ENCODE measurements at regions not wholly inside any gene's neighbourhood (a gene's known extent, or its start where the extent isn't known, plus 50 kb on each side); places are given as distances from the start of the nearest gene placed in this dataset.
A peak's percentile ranks its signal among the peaks of the same experiment; 100 is the strongest.
"Not testable (repeated sequence)": the region's sequence is repeated elsewhere in the genome, so short reads cannot be mapped to it uniquely, and the experiment has no call there.

- Histone ChIP-seq H4K20me1 (ENCODE audit: insufficient read depth, low read depth, low read length) (no peaks in the 10 kb centered on the region), H3K9me2 (replicated peaks; ENCODE audit: insufficient read depth, low read length) (no peaks in the 10 kb centered on the region), H2AFZ (ENCODE audit: low read length) (no peak overlapping the region), H3K9me3 (ENCODE audit: low read length) (no peaks in the 10 kb centered on the region), H3K4me2 (ENCODE audit: low read depth, low read length, poor library complexity, severe bottlenecking) (no peak overlapping the region), H3K27ac (ENCODE audit: low read length) (no peak overlapping the region), H3K9ac (ENCODE audit: low read length) (no peak overlapping the region), H3K36me3 (ENCODE audit: insufficient read depth, low read length) (no peaks in the 10 kb centered on the region), H3K79me2 (ENCODE audit: low read length) (no peaks in the 10 kb centered on the region), H3K27me3 (ENCODE audit: low read length) (no peaks in the 10 kb centered on the region), H3K4me1 (ENCODE audit: low read length) (peaks cover 13% of the 10 kb centered on the region), H3K4me3 (ENCODE audit: low read length) (no peak overlapping the region)
- DNase-seq, result no peak
Observed at GRCh38 chr11:21774212-21774611, 418.7 kb upstream of the ANO5 start.

- no peaks in the 10 kb centered on the region for H3K27me3 ChIP-seq (ENCODE audit: low read length)
- no peak overlapping the region for H3K9ac ChIP-seq (ENCODE audit: low read length)
- no peaks in the 10 kb centered on the region for H3K9me3 ChIP-seq (ENCODE audit: low read length)
- H2AFZ ChIP-seq (ENCODE audit: low read length), result no peak overlapping the region
- H3K4me1 ChIP-seq (ENCODE audit: low read length), result peaks cover 9% of the 10 kb centered on the region
- H3K9me2 ChIP-seq (replicated peaks; ENCODE audit: insufficient read depth, low read length), result no peaks in the 10 kb centered on the region
- H3K79me2 ChIP-seq (ENCODE audit: low read length), result no peaks in the 10 kb centered on the region
- H4K20me1 ChIP-seq (ENCODE audit: insufficient read depth, low read depth, low read length), result no peaks in the 10 kb centered on the region
- H3K4me3 ChIP-seq (ENCODE audit: low read length), result no peak overlapping the region
- H3K4me2 ChIP-seq (ENCODE audit: low read depth, low read length, poor library complexity, severe bottlenecking), result no peak overlapping the region
- H3K36me3 ChIP-seq (ENCODE audit: insufficient read depth, low read length), result no peaks in the 10 kb centered on the region
- no peak overlapping the region for H3K27ac ChIP-seq (ENCODE audit: low read length)
- no peak for DNase-seq
Observed at GRCh38 chr11:21775911-21776310, 417.0 kb upstream of the ANO5 start.

- Histone ChIP-seq H3K9me2 (replicated peaks; ENCODE audit: insufficient read depth, low read length) (no peaks in the 10 kb centered on the region; the same call in 1 of the 2 replicates), H3K27me3 (ENCODE audit: low read length) (no peaks in the 10 kb centered on the region), H3K4me1 (ENCODE audit: low read length) (peaks cover under 1% of the 10 kb centered on the region), H3K4me3 (ENCODE audit: low read length) (no peak overlapping the region), H3K79me2 (ENCODE audit: low read length) (no peaks in the 10 kb centered on the region), H3K36me3 (ENCODE audit: insufficient read depth, low read length) (no peaks in the 10 kb centered on the region), H3K9ac (ENCODE audit: low read length) (no peak overlapping the region), H2AFZ (ENCODE audit: low read length) (no peak overlapping the region), H3K9me3 (ENCODE audit: low read length) (no peaks in the 10 kb centered on the region), H4K20me1 (ENCODE audit: insufficient read depth, low read depth, low read length) (no peaks in the 10 kb centered on the region), H3K27ac (ENCODE audit: low read length) (no peak overlapping the region), H3K4me2 (ENCODE audit: low read depth, low read length, poor library complexity, severe bottlenecking) (no peak overlapping the region)
- DNase-seq, result no peak
Observed at GRCh38 chr11:21783954-21784353, 408.9 kb upstream of the ANO5 start.

GRCh38 chr11:21785351-21785750 lies 407.5 kb upstream of the ANO5 start:
- no peaks in the 10 kb centered on the region for H3K4me1 ChIP-seq (ENCODE audit: low read length)
- no peak overlapping the region for H3K4me3 ChIP-seq (ENCODE audit: low read length)
- H3K27me3 ChIP-seq (ENCODE audit: low read length), result no peaks in the 10 kb centered on the region
- no peak overlapping the region for H3K4me2 ChIP-seq (ENCODE audit: low read depth, low read length, poor library complexity, severe bottlenecking)
- DNase-seq, result no peak
- no peaks in the 10 kb centered on the region for H3K79me2 ChIP-seq (ENCODE audit: low read length)
- H2AFZ ChIP-seq (ENCODE audit: low read length), result 0 out of 2 replicates have a peak overlapping the region, but pooled peaks have one; percentile 33
- no peak overlapping the region for H3K27ac ChIP-seq (ENCODE audit: low read length)
- H3K36me3 ChIP-seq (ENCODE audit: insufficient read depth, low read length), result no peaks in the 10 kb centered on the region
- no peak overlapping the region for H3K9ac ChIP-seq (ENCODE audit: low read length)
- no peaks in the 10 kb centered on the region; the same call in 1 of the 2 replicates for H3K9me2 ChIP-seq (replicated peaks; ENCODE audit: insufficient read depth, low read length)
- H4K20me1 ChIP-seq (ENCODE audit: insufficient read depth, low read depth, low read length), result no peaks in the 10 kb centered on the region
- H3K9me3 ChIP-seq (ENCODE audit: low read length), result no peaks in the 10 kb centered on the region

GRCh38 chr11:21794306-21794705 lies 398.6 kb upstream of the ANO5 start:
- H3K36me3 ChIP-seq (ENCODE audit: insufficient read depth, low read length), result no peaks in the 10 kb centered on the region

GRCh38 chr11:21798216-21798615 lies 394.7 kb upstream of the ANO5 start:
- no peak for DNase-seq
- H3K27me3 ChIP-seq (ENCODE audit: low read length), result no peaks in the 10 kb centered on the region
- peaks cover 6% of the 10 kb centered on the region; the same call in 1 of the 2 replicates for H3K4me1 ChIP-seq (ENCODE audit: low read length)
- no peak overlapping the region for H3K27ac ChIP-seq (ENCODE audit: low read length)
- H3K36me3 ChIP-seq (ENCODE audit: insufficient read depth, low read length), result no peaks in the 10 kb centered on the region
- H3K9ac ChIP-seq (ENCODE audit: low read length), result no peak overlapping the region
- H3K4me2 ChIP-seq (ENCODE audit: low read depth, low read length, poor library complexity, severe bottlenecking), result no peak overlapping the region
- no peaks in the 10 kb centered on the region for H4K20me1 ChIP-seq (ENCODE audit: insufficient read depth, low read depth, low read length)
- H2AFZ ChIP-seq (ENCODE audit: low read length), result no peak overlapping the region
- no peaks in the 10 kb centered on the region for H3K79me2 ChIP-seq (ENCODE audit: low read length)
- H3K9me3 ChIP-seq (ENCODE audit: low read length), result no peaks in the 10 kb centered on the region
- no peaks in the 10 kb centered on the region; the same call in 1 of the 2 replicates for H3K9me2 ChIP-seq (replicated peaks; ENCODE audit: insufficient read depth, low read length)
- no peak overlapping the region for H3K4me3 ChIP-seq (ENCODE audit: low read length)

More at GRCh38 chr11:21794306-21794705, 398.6 kb upstream of the ANO5 start:
- H4K20me1 ChIP-seq (ENCODE audit: insufficient read depth, low read depth, low read length), result no peaks in the 10 kb centered on the region
- H3K4me2 ChIP-seq (ENCODE audit: low read depth, low read length, poor library complexity, severe bottlenecking), result no peak overlapping the region
- H3K9ac ChIP-seq (ENCODE audit: low read length), result no peak overlapping the region
- no peaks in the 10 kb centered on the region for H3K27me3 ChIP-seq (ENCODE audit: low read length)
- no peaks in the 10 kb centered on the region; the same call in 1 of the 2 replicates for H3K4me1 ChIP-seq (ENCODE audit: low read length)
- H2AFZ ChIP-seq (ENCODE audit: low read length), result 0 out of 2 replicates have a peak overlapping the region, but pooled peaks have one; percentile 5
- no peak for DNase-seq
- H3K4me3 ChIP-seq (ENCODE audit: low read length), result no peak overlapping the region
- H3K9me2 ChIP-seq (replicated peaks; ENCODE audit: insufficient read depth, low read length), result no peaks in the 10 kb centered on the region
- H3K9me3 ChIP-seq (ENCODE audit: low read length), result no peaks in the 10 kb centered on the region
- no peaks in the 10 kb centered on the region for H3K79me2 ChIP-seq (ENCODE audit: low read length)
- H3K27ac ChIP-seq (ENCODE audit: low read length), result no peak overlapping the region

GRCh38 chr11:21804523-21804922 lies 388.4 kb upstream of the ANO5 start:
- H3K27me3 ChIP-seq (ENCODE audit: low read length); H3K9me2 ChIP-seq (replicated peaks; ENCODE audit: insufficient read depth, low read length); H3K79me2 ChIP-seq (ENCODE audit: low read length); H3K4me3 ChIP-seq (ENCODE audit: low read length); H2AFZ ChIP-seq (ENCODE audit: low read length); H3K27ac ChIP-seq (ENCODE audit: low read length); DNase-seq; H3K36me3 ChIP-seq (ENCODE audit: insufficient read depth, low read length); H3K4me2 ChIP-seq (ENCODE audit: low read depth, low read length, poor library complexity, severe bottlenecking); H3K4me1 ChIP-seq (ENCODE audit: low read length); H4K20me1 ChIP-seq (ENCODE audit: insufficient read depth, low read depth, low read length); H3K9me3 ChIP-seq (ENCODE audit: low read length); H3K9ac ChIP-seq (ENCODE audit: low read length): not testable (repeated sequence)

- no peak overlapping the region for H3K4me3 ChIP-seq (ENCODE audit: low read length)
- no peaks in the 10 kb centered on the region for H3K36me3 ChIP-seq (ENCODE audit: insufficient read depth, low read length)
- peaks cover 3% of the 10 kb centered on the region; the same call in 1 of the 2 replicates for H3K4me1 ChIP-seq (ENCODE audit: low read length)
- no peaks in the 10 kb centered on the region for H3K27me3 ChIP-seq (ENCODE audit: low read length)
- H3K9ac ChIP-seq (ENCODE audit: low read length), result no peak overlapping the region
- no peaks in the 10 kb centered on the region for H4K20me1 ChIP-seq (ENCODE audit: insufficient read depth, low read depth, low read length)
- H3K9me3 ChIP-seq (ENCODE audit: low read length), result no peaks in the 10 kb centered on the region
- H3K79me2 ChIP-seq (ENCODE audit: low read length), result no peaks in the 10 kb centered on the region
- no peak for DNase-seq
- H3K9me2 ChIP-seq (replicated peaks; ENCODE audit: insufficient read depth, low read length), result no peaks in the 10 kb centered on the region
- no peak overlapping the region for H3K4me2 ChIP-seq (ENCODE audit: low read depth, low read length, poor library complexity, severe bottlenecking)
- H2AFZ ChIP-seq (ENCODE audit: low read length), result no peak overlapping the region
- H3K27ac ChIP-seq (ENCODE audit: low read length), result no peak overlapping the region
Observed at GRCh38 chr11:21806508-21806907, 386.4 kb upstream of the ANO5 start.

GRCh38 chr11:21806947-21807346 lies 385.9 kb upstream of the ANO5 start:
- no peaks in the 10 kb centered on the region for H3K9me3 ChIP-seq (ENCODE audit: low read length)
- H3K79me2 ChIP-seq (ENCODE audit: low read length), result no peaks in the 10 kb centered on the region
- H3K27me3 ChIP-seq (ENCODE audit: low read length), result no peaks in the 10 kb centered on the region
- no peaks in the 10 kb centered on the region for H4K20me1 ChIP-seq (ENCODE audit: insufficient read depth, low read depth, low read length)
- peaks cover 3% of the 10 kb centered on the region; the same call in 1 of the 2 replicates for H3K4me1 ChIP-seq (ENCODE audit: low read length)
- no peak overlapping the region for H3K9ac ChIP-seq (ENCODE audit: low read length)
- H3K27ac ChIP-seq (ENCODE audit: low read length), result no peak overlapping the region
- H2AFZ ChIP-seq (ENCODE audit: low read length), result no peak overlapping the region
- H3K4me3 ChIP-seq (ENCODE audit: low read length), result no peak overlapping the region
- no peak for DNase-seq
- no peak overlapping the region for H3K4me2 ChIP-seq (ENCODE audit: low read depth, low read length, poor library complexity, severe bottlenecking)
- H3K36me3 ChIP-seq (ENCODE audit: insufficient read depth, low read length), result no peaks in the 10 kb centered on the region
- no peaks in the 10 kb centered on the region for H3K9me2 ChIP-seq (replicated peaks; ENCODE audit: insufficient read depth, low read length)

All from Karpas-422 (cell line).